HG02678 (cell line): ENCODE measurements at regions not wholly inside any gene's neighbourhood (a gene's known extent, or its start where the extent isn't known, plus 50 kb on each side); places are given as distances from the start of the nearest gene placed in this dataset.

Experiments used
- ATAC-seq: cut with Tn5 transposase; IDR thresholded peaks from one replicate; pipeline ENCODE4 v1.9.1; 2021; ENCODE audit warnings: mild to moderate bottlenecking, moderate library complexity; ENCODE audit not compliant: unreplicated experiment

GRCh38 chr11:43574949-43575912, 105.3 kb upstream of the HSD17B12 start:
- ATAC-seq: no peak

GRCh38 chr11:43575913-43576310, 104.6 kb upstream of the HSD17B12 start:
- no peak for ATAC-seq

- no peak for ATAC-seq
Observed at GRCh38 chr11:43576320-43576802, 104.2 kb upstream of the HSD17B12 start.

- ATAC-seq: no peak
Observed at GRCh38 chr11:43576803-43577521, 103.6 kb upstream of the HSD17B12 start.

- no peak for ATAC-seq
Observed at GRCh38 chr11:43577566-43578264, 102.8 kb upstream of the HSD17B12 start.

- ATAC-seq: no peak
Observed at GRCh38 chr11:43578346-43579170, 102.0 kb upstream of the HSD17B12 start.

GRCh38 chr11:43579171-43579918, 101.2 kb upstream of the HSD17B12 start:
- ATAC-seq: peak; percentile 55

- ATAC-seq: peak; percentile 5
Observed at GRCh38 chr11:43579919-43580276, 100.6 kb upstream of the HSD17B12 start.

GRCh38 chr11:43580735-43581369, 99.7 kb upstream of the HSD17B12 start:
- no peak for ATAC-seq

- ATAC-seq: no peak
Observed at GRCh38 chr11:43581370-43582023, 99.0 kb upstream of the HSD17B12 start.

GRCh38 chr11:43582024-43582862, 98.3 kb upstream of the HSD17B12 start:
- no peak for ATAC-seq

GRCh38 chr11:43582863-43583462, 97.6 kb upstream of the HSD17B12 start:
- no peak for ATAC-seq

GRCh38 chr11:43583548-43583947, 97.0 kb upstream of the HSD17B12 start:
- ATAC-seq: no peak

GRCh38 chr11:43585877-43586608, 94.5 kb upstream of the HSD17B12 start:
- ATAC-seq: no peak

- no peak for ATAC-seq
Observed at GRCh38 chr11:43589601-43590250, 90.8 kb upstream of the HSD17B12 start.

GRCh38 chr11:43601511-43601910, 79.0 kb upstream of the HSD17B12 start:
- no peak for ATAC-seq
